ENCODE measurements at regions not wholly inside any gene's neighbourhood (a gene's known extent, or its start where the extent isn't known, plus 50 kb on each side); places are given as distances from the start of the nearest gene placed in this dataset.

- no peak for TF ChIP-seq EZH2phosphoT487 (conservative IDR thresholded peaks at IDR 0.05; ENCODE audit: low read length)
- TF ChIP-seq, protein P1, sequence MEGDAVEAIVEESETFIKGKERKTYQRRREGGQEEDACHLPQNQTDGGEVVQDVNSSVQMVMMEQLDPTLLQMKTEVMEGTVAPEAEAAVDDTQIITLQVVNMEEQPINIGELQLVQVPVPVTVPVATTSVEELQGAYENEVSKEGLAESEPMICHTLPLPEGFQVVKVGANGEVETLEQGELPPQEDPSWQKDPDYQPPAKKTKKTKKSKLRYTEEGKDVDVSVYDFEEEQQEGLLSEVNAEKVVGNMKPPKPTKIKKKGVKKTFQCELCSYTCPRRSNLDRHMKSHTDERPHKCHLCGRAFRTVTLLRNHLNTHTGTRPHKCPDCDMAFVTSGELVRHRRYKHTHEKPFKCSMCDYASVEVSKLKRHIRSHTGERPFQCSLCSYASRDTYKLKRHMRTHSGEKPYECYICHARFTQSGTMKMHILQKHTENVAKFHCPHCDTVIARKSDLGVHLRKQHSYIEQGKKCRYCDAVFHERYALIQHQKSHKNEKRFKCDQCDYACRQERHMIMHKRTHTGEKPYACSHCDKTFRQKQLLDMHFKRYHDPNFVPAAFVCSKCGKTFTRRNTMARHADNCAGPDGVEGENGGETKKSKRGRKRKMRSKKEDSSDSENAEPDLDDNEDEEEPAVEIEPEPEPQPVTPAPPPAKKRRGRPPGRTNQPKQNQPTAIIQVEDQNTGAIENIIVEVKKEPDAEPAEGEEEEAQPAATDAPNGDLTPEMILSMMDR (IDR thresholded peaks at IDR 0.05; ENCODE audit: insufficient read depth, low read length, poor library complexity, severe bottlenecking) = no peak
Measured at GRCh38 chr1:38743184-38743583, 116.4 kb downstream of the RRAGC start.
